ENCODE measurements at regions not wholly inside any gene's neighbourhood (a gene's known extent, or its start where the extent isn't known, plus 50 kb on each side); places are given as distances from the start of the nearest gene placed in this dataset.
"Not testable (repeated sequence)": the region's sequence is repeated elsewhere in the genome, so short reads cannot be mapped to it uniquely, and the experiment has no call there.

- no peaks in the 10 kb centered on the region for H3K9me3 ChIP-seq (ENCODE audit: severe bottlenecking)
- DNase-seq, result no peak
- TF ChIP-seq, protein P1, sequence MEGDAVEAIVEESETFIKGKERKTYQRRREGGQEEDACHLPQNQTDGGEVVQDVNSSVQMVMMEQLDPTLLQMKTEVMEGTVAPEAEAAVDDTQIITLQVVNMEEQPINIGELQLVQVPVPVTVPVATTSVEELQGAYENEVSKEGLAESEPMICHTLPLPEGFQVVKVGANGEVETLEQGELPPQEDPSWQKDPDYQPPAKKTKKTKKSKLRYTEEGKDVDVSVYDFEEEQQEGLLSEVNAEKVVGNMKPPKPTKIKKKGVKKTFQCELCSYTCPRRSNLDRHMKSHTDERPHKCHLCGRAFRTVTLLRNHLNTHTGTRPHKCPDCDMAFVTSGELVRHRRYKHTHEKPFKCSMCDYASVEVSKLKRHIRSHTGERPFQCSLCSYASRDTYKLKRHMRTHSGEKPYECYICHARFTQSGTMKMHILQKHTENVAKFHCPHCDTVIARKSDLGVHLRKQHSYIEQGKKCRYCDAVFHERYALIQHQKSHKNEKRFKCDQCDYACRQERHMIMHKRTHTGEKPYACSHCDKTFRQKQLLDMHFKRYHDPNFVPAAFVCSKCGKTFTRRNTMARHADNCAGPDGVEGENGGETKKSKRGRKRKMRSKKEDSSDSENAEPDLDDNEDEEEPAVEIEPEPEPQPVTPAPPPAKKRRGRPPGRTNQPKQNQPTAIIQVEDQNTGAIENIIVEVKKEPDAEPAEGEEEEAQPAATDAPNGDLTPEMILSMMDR (IDR thresholded peaks at IDR 0.05; ENCODE audit: low read depth, low read length), result no peak
- no peak overlapping the region for H3K4me3 ChIP-seq (ENCODE audit: low read depth, low read length)
- peaks cover 6% of the 10 kb centered on the region for H3K27me3 ChIP-seq (ENCODE audit: insufficient read depth, low read depth, severe bottlenecking)
- no peak overlapping the region for H3K27ac ChIP-seq
- no peaks in the 10 kb centered on the region for H3K36me3 ChIP-seq
Observed at GRCh38 chr14:25464772-25465171, 414.8 kb upstream of the STXBP6 start.

DNA sequence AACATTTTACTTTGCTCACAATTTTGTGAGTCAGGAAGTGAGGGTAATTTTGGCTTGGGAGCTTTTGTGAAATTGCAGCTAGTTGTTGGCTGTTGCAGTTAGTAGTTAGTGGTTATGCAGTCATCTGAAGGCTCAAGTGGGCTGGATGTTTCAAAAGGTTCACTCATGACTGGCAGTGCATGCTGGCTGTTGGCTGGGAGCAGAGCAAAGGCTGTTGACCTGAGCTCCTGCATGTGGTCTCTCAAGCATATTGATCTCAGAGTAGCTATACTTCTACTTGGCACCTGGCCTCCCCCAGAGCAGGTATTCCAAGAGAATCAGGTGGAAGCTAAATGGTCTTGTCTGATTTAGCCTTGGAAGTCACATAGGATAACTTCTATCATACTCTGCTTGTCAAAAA, 414.1 kb upstream of the STXBP6 start:
- Histone ChIP-seq H3K27ac (no peak overlapping the region), H3K36me3 (no peaks in the 10 kb centered on the region), H3K4me3 (ENCODE audit: low read depth, low read length) (no peak overlapping the region), H3K9me3 (ENCODE audit: severe bottlenecking) (no peaks in the 10 kb centered on the region), H3K27me3 (ENCODE audit: insufficient read depth, low read depth, severe bottlenecking) (peaks cover 3% of the 10 kb centered on the region)
- no peak for DNase-seq
- TF ChIP-seq, protein P1 (IDR thresholded peaks at IDR 0.05; ENCODE audit: low read depth, low read length), result no peak

DNA sequence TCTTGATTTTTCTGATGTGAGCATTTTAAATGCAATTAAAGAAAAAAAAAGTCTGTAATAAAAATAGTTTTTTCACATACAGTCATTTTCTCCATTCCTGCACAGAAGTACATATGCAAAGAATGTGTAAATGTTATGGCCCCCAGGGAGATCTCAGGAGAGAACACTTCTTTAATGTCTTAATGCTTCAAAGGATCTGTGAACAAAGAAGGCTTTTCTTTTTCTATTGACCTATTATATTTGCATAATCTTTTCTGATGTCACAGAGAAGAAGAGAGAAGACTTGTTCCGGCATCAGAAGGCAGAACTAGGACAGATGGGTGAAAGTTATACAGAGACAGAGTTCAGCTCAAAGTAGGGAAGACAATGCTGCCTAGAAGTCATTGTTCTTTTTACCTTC, 413.5 kb upstream of the STXBP6 start:
- TF ChIP-seq, protein P1 (IDR thresholded peaks at IDR 0.05; ENCODE audit: low read depth, low read length), result no peak
- H3K4me3 ChIP-seq (ENCODE audit: low read depth, low read length), result no peak overlapping the region
- DNase-seq, result no peak
- H3K36me3 ChIP-seq, result no peaks in the 10 kb centered on the region
- no peak overlapping the region for H3K27ac ChIP-seq
- no peaks in the 10 kb centered on the region for H3K9me3 ChIP-seq (ENCODE audit: severe bottlenecking)
- H3K27me3 ChIP-seq (ENCODE audit: insufficient read depth, low read depth, severe bottlenecking), result peaks cover 3% of the 10 kb centered on the region

- Histone ChIP-seq H3K27ac (no peak overlapping the region), H3K36me3 (no peaks in the 10 kb centered on the region), H3K4me3 (ENCODE audit: low read depth, low read length) (no peak overlapping the region), H3K27me3 (ENCODE audit: insufficient read depth, low read depth, severe bottlenecking) (peaks cover 3% of the 10 kb centered on the region), H3K9me3 (ENCODE audit: severe bottlenecking) (no peaks in the 10 kb centered on the region)
- TF ChIP-seq, protein P1 (IDR thresholded peaks at IDR 0.05; ENCODE audit: low read depth, low read length), result no peak
- DNase-seq, result no peak
Observed at GRCh38 chr14:25461780-25462179, 411.8 kb upstream of the STXBP6 start.

DNA sequence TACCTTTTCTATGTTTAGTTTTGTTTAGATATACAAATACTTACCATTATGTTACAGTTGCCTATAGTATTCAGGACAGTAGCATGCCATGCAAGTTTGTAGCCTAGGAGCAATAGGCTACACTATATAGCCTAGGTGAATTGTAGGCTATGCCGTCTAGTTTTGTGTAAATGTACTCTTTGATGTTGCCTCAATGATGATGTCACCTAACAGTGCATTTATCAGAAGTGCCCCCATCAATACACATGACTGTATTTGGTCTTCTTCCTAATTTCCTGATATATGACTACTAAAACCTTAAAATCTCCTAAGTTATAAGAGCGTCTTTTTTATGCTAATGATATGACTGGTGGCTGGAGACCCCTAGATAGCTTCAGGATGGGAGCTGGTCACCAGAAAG, 394.4 kb upstream of the STXBP6 start:
- Histone ChIP-seq H3K36me3 (no peaks in the 10 kb centered on the region), H3K27me3 (ENCODE audit: insufficient read depth, low read depth, severe bottlenecking) (peaks cover 8% of the 10 kb centered on the region), H3K4me3 (ENCODE audit: low read depth, low read length) (no peak overlapping the region), H3K27ac (no peak overlapping the region), H3K9me3 (ENCODE audit: severe bottlenecking) (no peaks in the 10 kb centered on the region)
- TF ChIP-seq, protein P1 (IDR thresholded peaks at IDR 0.05; ENCODE audit: low read depth, low read length), result no peak
- DNase-seq, result no peak

- not testable (repeated sequence) for DNase-seq; H3K27ac ChIP-seq; H3K4me3 ChIP-seq (ENCODE audit: low read depth, low read length); H3K36me3 ChIP-seq; H3K27me3 ChIP-seq (ENCODE audit: insufficient read depth, low read depth, severe bottlenecking); H3K9me3 ChIP-seq (ENCODE audit: severe bottlenecking)
Observed at GRCh38 chr14:25440382-25440781, 390.4 kb upstream of the STXBP6 start.

Data from WERI-Rb-1 (cell line).